Heart right ventricle (tissue), 16 donors: ENCODE measurements at regions not wholly inside any gene's neighbourhood (a gene's known extent, or its start where the extent isn't known, plus 50 kb on each side); places are given as distances from the start of the nearest gene placed in this dataset.

Source experiments
- ATAC-seq, 8 donors: fragments of 200-7000 bp; cut with Tn5 transposase; one replicate each; pipeline ENCODE4 v1.9.1; 2020; ENCODE audit warnings: mild to moderate bottlenecking in 8 of 8, moderate library complexity in 8 of 8, moderate number of reproducible peaks in 1 of 8
- DNase-seq, 2 donors: peaks; one replicate each; pipeline ENCODE4 v3.0.0-alpha.2; 2020
- H3K27ac ChIP-seq, 10 donors: fragments of 200-600 bp; sonication (generic) in 2 of 10; one replicate each; pipeline versions ENCODE4 v1.5.0 to v1.8.0; 2020 to 2022; ENCODE audit warnings: mild to moderate bottlenecking in 3 of 10
- H3K27me3 ChIP-seq, 7 donors: fragments of 200-600 bp; one replicate each; pipeline ENCODE4 v1.8.0; 2021 to 2022; ENCODE audit warnings: mild to moderate bottlenecking in 2 of 7
- H3K36me3 ChIP-seq, 9 donors: fragments of 200-600 bp; sonication (generic) in 1 of 9; one replicate each; pipeline versions ENCODE4 v1.5.0 to v1.8.0; 2020 to 2022; ENCODE audit warnings: mild to moderate bottlenecking in 2 of 9
- H3K4me1 ChIP-seq, 9 donors: fragments of 200-600 bp; sonication (generic) in 1 of 9; one replicate each; pipeline versions ENCODE4 v1.5.0 to v1.8.0; 2020 to 2022; ENCODE audit warnings: mild to moderate bottlenecking in 4 of 9
- H3K4me3 ChIP-seq, 10 donors: fragments of 200-600 bp; sonication (generic) in 2 of 10; one replicate each; pipeline versions ENCODE4 v1.5.0 to v1.8.0; 2020 to 2022; ENCODE audit warnings: mild to moderate bottlenecking in 7 of 10, moderate library complexity in 2 of 10
- H3K9me3 ChIP-seq, 11 donors: fragments of 200-600 bp in 10 of 11; sonication (generic) in 2 of 11; one replicate each; pipeline versions ENCODE4 v1.5.0 to v1.8.0; 2013 to 2022; ENCODE audit warnings: mild to moderate bottlenecking in 2 of 11, control low read depth in 1 of 11, moderate library complexity in 1 of 11
- WGBS, 2 donors: extraction: QIAGEN DNeasy Blood & Tissue Kit; methylation state at CpG; one replicate each; pipeline ENCODE4 v1.1.7; 2013; ENCODE audit warnings: inconsistent platforms in 1 of 2; 5-methylcytosine and 5-hydroxymethylcytosine counted together
- intact Hi-C, 10 donors: fragments of 100-400 bp; cut with DNase I; formaldehyde crosslinking; loops; one replicate each; pipeline versions ENCODE4 v1.11.1 to v1.14.2; 2022
- TF ChIP-seq, protein P1 (sequence below), 9 donors: fragments of 200-600 bp; sonication (generic) in 2 of 9; IDR thresholded peaks; one replicate each; pipeline versions ENCODE4 v1.5.0 to v1.8.0; 2021 to 2022; ENCODE audit warnings: antibody characterized with exemption in 9 of 9, mild to moderate bottlenecking in 5 of 9, moderate library complexity in 1 of 9
- donor health status: Arrhythmogenic right ventricular cardiomyopathy.
- donor health status: ischemic (EF 13 %, LVEDD 7.1; RV severe dilation, severe dysfunction).
- donor health status: healthy with polysubstance abuse.
- donor health status: DM: no; HTN: yes; CAD: no.
- donor health status: DM: no; HTN: no; CAD: no.
- donor health status: ischemic (EF 25% LVEDD 6.9; RV normal size, moderate dysfunction).
- donor health status: ischemic (EF 25% LVEDD 5.7; RV mildly dilated, moderate dysfunction).
- donor health status: healthy.
- donor health status: DM: yes; HTN: yes; CAD: no.
- donor health status: Ischemic cardiomyopathy.
- donor health status: ischemic (EF 35%, LVEDD 5.7; RV mildly dilated, moderate dysfunction).
- donor health status: nonischemic (EF 11% LVEDD 7.7; RV severe dilation, severe dysfunction).
- donor health status: DM: yes; HTN: yes; CAD: no.
- donor health status: PGD.
- donor health status: ischemic (EF 29% LVEDD 5.4; RV normal size, mild dysfunction).
- donor health status: nonischemic (EF 23%, LVEDD 6.1; RV moderate dilation, normal function).

- Histone ChIP-seq H3K27ac (no peak overlapping the region), H3K27me3 (no peaks in the 10 kb centered on the region), H3K36me3 (no peaks in the 10 kb centered on the region), H3K9me3 (no peaks in the 10 kb centered on the region), H3K4me1 (peaks cover 0 to 20% (median 0%) of the 10 kb centered on the region in 9 donors), H3K4me3 (no peak overlapping the region)
- intact Hi-C loops = no loop called here
- ATAC-seq = no peak
- DNase-seq = no peak
- TF ChIP-seq, protein P1, sequence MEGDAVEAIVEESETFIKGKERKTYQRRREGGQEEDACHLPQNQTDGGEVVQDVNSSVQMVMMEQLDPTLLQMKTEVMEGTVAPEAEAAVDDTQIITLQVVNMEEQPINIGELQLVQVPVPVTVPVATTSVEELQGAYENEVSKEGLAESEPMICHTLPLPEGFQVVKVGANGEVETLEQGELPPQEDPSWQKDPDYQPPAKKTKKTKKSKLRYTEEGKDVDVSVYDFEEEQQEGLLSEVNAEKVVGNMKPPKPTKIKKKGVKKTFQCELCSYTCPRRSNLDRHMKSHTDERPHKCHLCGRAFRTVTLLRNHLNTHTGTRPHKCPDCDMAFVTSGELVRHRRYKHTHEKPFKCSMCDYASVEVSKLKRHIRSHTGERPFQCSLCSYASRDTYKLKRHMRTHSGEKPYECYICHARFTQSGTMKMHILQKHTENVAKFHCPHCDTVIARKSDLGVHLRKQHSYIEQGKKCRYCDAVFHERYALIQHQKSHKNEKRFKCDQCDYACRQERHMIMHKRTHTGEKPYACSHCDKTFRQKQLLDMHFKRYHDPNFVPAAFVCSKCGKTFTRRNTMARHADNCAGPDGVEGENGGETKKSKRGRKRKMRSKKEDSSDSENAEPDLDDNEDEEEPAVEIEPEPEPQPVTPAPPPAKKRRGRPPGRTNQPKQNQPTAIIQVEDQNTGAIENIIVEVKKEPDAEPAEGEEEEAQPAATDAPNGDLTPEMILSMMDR (IDR thresholded peaks at IDR 0.05) = no peak
- 71 to 80% methylated on average over 2 of the region's 2 CpGs for WGBS, 2 donors
Observed at GRCh38 chr5:110055302-110055701, 365.6 kb downstream of the MAN2A1 start.

DNA sequence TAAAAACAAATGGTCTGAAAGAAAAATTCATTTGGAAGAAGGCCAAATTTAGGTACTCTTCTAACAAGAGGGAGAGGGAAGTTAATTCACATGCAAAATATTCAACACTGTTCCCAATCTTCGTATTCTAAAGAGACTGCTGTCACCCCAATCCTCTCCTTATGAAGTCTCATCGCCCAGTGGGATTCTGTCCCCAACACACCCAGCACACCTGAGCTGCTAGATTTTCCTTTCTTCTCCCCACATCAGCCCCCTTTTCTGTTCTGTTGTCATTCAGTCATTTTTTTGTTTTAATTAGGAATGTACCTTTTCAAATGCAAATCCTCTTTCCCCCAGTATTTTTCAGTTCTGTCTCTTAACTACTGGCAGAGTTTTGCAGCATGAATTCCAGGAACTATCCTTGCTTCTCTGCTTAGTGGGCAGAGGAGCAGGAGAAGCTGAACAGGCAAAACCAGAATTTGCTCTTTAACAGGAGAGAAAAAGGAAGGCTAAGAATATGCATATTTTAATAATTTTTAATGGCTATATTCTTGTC lies 366.9 kb downstream of the MAN2A1 start:
- ATAC-seq (no peak), DNase-seq (no peak)
- intact Hi-C loops = no loop called here
- Histone ChIP-seq H3K9me3 (no peaks in the 10 kb centered on the region), H3K4me3 (no peak overlapping the region), H3K27ac (no peak overlapping the region), H3K27me3 (no peaks in the 10 kb centered on the region), H3K36me3 (no peaks in the 10 kb centered on the region), H3K4me1 (peaks cover 0 to 20% (median 0%) of the 10 kb centered on the region in 9 donors)
- TF ChIP-seq, protein P1 (IDR thresholded peaks at IDR 0.05) = no peak
- 79 to 83% methylated on average over 2 of the region's 2 CpGs for WGBS, 2 donors

DNA sequence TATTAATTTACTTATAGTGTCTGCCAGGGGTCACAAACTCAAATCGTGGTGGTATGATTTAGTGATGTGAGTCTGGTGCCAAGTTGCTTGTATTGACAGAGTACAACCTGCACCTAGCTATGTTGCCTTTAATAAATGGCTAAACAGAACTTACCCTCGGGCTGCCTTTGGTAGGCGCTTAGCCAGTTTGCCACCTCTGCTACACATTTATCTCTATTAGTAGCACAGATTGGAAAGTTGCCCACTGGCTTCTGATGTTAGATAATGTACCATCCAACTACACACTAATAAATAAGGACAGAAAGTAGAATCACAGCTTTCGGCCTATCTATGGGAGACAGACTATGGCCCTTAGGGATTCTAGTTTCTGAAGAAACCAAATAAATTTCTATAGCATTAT lies 368.4 kb downstream of the MAN2A1 start:
- DNase-seq = no peak
- no peaks in the 10 kb centered on the region for H3K9me3 ChIP-seq
- intact Hi-C loops = no loop called here
- H3K27ac ChIP-seq = no peak overlapping the region
- no peak overlapping the region for H3K4me3 ChIP-seq
- H3K36me3 ChIP-seq = no peaks in the 10 kb centered on the region
- TF ChIP-seq, protein P1 (IDR thresholded peaks at IDR 0.05) = no peak
- H3K27me3 ChIP-seq = no peaks in the 10 kb centered on the region
- peaks cover 0 to 20% (median 0%) of the 10 kb centered on the region in 9 donors for H3K4me1 ChIP-seq
- no peak for ATAC-seq
- WGBS, 2 donors = 75 to 77% methylated on average over 4 of the region's 4 CpGs

GRCh38 chr5:110062246-110062645 lies 372.5 kb downstream of the MAN2A1 start:
- DNase-seq = no peak
- Histone ChIP-seq H3K27me3 (no peaks in the 10 kb centered on the region), H3K27ac (no peak overlapping the region), H3K4me3 (no peak overlapping the region), H3K36me3 (no peaks in the 10 kb centered on the region), H3K9me3 (no peaks in the 10 kb centered on the region), H3K4me1 (no peaks in the 10 kb centered on the region)
- ATAC-seq = no peak
- intact Hi-C loops = no loop called here
- WGBS, 2 donors = 68 to 74% methylated on average over 1 of the region's 1 CpG
- TF ChIP-seq, protein P1 (IDR thresholded peaks at IDR 0.05) = no peak
